Smooth muscle cell (in vitro differentiated cells): ENCODE measurements at regions not wholly inside any gene's neighbourhood (a gene's known extent, or its start where the extent isn't known, plus 50 kb on each side); places are given as distances from the start of the nearest gene placed in this dataset.

Experiments
- DNase-seq: peaks from one replicate; lab custom pipeline; 2025; ENCODE audit not compliant: unreplicated experiment; lab: John Stamatoyannopoulos, UW
- H2AFZ ChIP-seq: fragments of 200-600 bp; sonication (generic); 2 replicates; pipeline ENCODE4 v1.6.0; 2016; ENCODE audit warnings: antibody characterized with exemption, low read depth, mild to moderate bottlenecking
- H3F3A ChIP-seq: fragments of 200-600 bp; sonication (generic); 2 replicates; pipeline ENCODE4 v1.6.0; 2017; ENCODE audit warnings: antibody characterized with exemption, low read depth
- H3K27ac ChIP-seq: fragments of 200-600 bp; sonication (generic); 2 replicates; pipeline ENCODE4 v1.5.1; 2016; ENCODE audit warnings: low read depth, mild to moderate bottlenecking
- H3K27me3 ChIP-seq: fragments of 200-600 bp; sonication (generic); 2 replicates; pipeline ENCODE4 v1.6.1; 2016; ENCODE audit warnings: low read depth, mild to moderate bottlenecking
- H3K36me3 ChIP-seq: fragments of 200-600 bp; sonication (generic); 2 replicates; pipeline ENCODE4 v1.5.1; 2016; ENCODE audit warnings: low read depth
- H3K4me1 ChIP-seq: fragments of 200-600 bp; sonication (generic); 2 replicates; pipeline ENCODE4 v1.5.1; 2016; ENCODE audit warnings: low read depth
- H3K4me2 ChIP-seq: fragments of 200-600 bp; sonication (generic); 2 replicates; pipeline ENCODE4 v1.6.0; 2016; ENCODE audit warnings: mild to moderate bottlenecking
- H3K4me3 ChIP-seq: fragments of 200-600 bp; sonication (generic); 2 replicates; pipeline ENCODE4 v1.5.1; 2016; ENCODE audit warnings: mild to moderate bottlenecking
- H3K79me2 ChIP-seq: fragments of 200-600 bp; sonication (generic); 2 replicates; pipeline ENCODE4 v1.6.0; 2016; ENCODE audit warnings: low read depth, mild to moderate bottlenecking
- H3K9ac ChIP-seq: fragments of 200-600 bp; sonication (generic); 2 replicates; pipeline ENCODE4 v1.6.0; 2016; ENCODE audit warnings: low read depth
- H3K9me3 ChIP-seq: fragments of 200-600 bp; sonication (generic); replicated peaks from 2 replicates; pipeline ENCODE4 v1.5.1; 2016; ENCODE audit warnings: low read depth
- H4K20me1 ChIP-seq: fragments of 200-600 bp; sonication (generic); 2 replicates; pipeline ENCODE4 v1.6.0; 2016; ENCODE audit warnings: low read depth
- WGBS: methylation state at CpG from one replicate; pipeline ENCODE4 v1.1.7; 2016; ENCODE audit warnings: low lambda C conversion rate; 5-methylcytosine and 5-hydroxymethylcytosine counted together
- TF ChIP-seq, protein P1 (sequence below): fragments of 200-600 bp; sonication (generic); IDR thresholded peaks from 2 replicates; pipeline ENCODE4 v1.5.1; 2017; ENCODE audit warnings: borderline replicate concordance, mild to moderate bottlenecking, antibody characterized with exemption; ENCODE audit not compliant: insufficient read depth, poor library complexity, severe bottlenecking

DNA sequence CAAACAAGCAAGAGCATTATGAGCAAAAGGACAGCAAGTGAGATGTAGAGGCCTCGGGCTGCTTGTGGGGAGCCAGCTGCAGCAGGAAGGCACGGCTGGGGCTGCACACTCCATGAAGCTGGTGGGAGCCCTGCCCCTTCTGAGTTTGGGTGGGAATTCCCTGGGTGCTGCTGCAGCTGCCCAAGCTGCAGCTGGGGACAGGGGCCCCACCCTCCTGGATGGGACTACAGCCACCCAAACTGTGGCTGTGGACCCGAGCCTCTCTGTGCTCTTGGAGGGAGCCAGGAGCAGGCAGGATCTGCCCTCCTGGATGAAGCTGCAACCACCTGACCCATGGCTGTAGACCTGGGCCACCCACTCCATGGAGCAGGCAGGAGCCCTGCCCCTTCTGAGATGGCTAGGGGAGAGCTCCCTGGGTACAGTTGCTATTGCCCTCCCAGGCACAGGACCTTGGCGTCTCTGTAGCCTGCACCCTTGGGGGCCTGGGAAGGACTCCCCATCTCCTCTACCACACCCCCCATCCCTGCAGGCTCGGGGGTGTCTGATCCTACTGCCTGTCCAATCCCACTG, 159.1 kb downstream of the ERCC6L2 start:
- Histone ChIP-seq H4K20me1 (no peaks in the 10 kb centered on the region), H3K4me3 (no peak overlapping the region), H3K4me2 (no peak overlapping the region), H3K36me3 (no peaks in the 10 kb centered on the region), H3K9me3 (no peaks in the 10 kb centered on the region), H3K27me3 (no peaks in the 10 kb centered on the region), H3K4me1 (no peaks in the 10 kb centered on the region), H3K79me2 (no peaks in the 10 kb centered on the region), H3K27ac (no peak overlapping the region), H3F3A (no peaks in the 10 kb centered on the region), H2AFZ (no peak overlapping the region), H3K9ac (no peak overlapping the region)
- WGBS, result 89% methylated on average over 5 of the region's 5 CpGs
- DNase-seq, result no peak
- TF ChIP-seq, protein P1, sequence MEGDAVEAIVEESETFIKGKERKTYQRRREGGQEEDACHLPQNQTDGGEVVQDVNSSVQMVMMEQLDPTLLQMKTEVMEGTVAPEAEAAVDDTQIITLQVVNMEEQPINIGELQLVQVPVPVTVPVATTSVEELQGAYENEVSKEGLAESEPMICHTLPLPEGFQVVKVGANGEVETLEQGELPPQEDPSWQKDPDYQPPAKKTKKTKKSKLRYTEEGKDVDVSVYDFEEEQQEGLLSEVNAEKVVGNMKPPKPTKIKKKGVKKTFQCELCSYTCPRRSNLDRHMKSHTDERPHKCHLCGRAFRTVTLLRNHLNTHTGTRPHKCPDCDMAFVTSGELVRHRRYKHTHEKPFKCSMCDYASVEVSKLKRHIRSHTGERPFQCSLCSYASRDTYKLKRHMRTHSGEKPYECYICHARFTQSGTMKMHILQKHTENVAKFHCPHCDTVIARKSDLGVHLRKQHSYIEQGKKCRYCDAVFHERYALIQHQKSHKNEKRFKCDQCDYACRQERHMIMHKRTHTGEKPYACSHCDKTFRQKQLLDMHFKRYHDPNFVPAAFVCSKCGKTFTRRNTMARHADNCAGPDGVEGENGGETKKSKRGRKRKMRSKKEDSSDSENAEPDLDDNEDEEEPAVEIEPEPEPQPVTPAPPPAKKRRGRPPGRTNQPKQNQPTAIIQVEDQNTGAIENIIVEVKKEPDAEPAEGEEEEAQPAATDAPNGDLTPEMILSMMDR, result no peak

DNA sequence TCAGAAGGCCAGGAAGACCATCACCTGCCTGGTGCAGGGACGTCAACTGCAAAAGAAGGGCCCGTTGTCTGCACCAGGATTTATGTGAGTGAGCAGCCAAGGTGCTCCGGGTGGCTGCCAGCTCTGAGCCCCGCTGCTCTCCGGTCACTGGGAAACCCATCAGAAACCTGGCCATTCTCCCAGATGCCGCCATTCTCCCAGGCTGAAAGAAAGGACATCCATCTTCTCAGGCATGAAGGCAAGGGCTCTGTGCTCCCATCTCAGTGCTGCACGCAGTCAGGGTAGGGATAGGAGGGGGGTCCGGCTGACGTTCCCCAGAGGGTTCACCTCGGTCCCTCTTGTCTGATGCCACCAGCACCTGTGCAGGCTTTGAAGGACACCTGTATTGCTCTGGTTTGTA, 158.4 kb downstream of the ERCC6L2 start:
- no peak overlapping the region for H3K9ac ChIP-seq
- H3K4me1 ChIP-seq, result no peaks in the 10 kb centered on the region
- DNase-seq, result no peak
- TF ChIP-seq, protein P1, result no peak
- no peak overlapping the region for H3K4me2 ChIP-seq
- H3K27me3 ChIP-seq, result no peaks in the 10 kb centered on the region
- WGBS, result 97% methylated on average over 10 of the region's 10 CpGs
- H3K79me2 ChIP-seq, result no peaks in the 10 kb centered on the region
- H3F3A ChIP-seq, result no peaks in the 10 kb centered on the region
- no peak overlapping the region for H3K27ac ChIP-seq
- H3K4me3 ChIP-seq, result no peak overlapping the region
- H2AFZ ChIP-seq, result no peak overlapping the region
- no peaks in the 10 kb centered on the region for H3K36me3 ChIP-seq
- H3K9me3 ChIP-seq, result no peaks in the 10 kb centered on the region
- no peaks in the 10 kb centered on the region for H4K20me1 ChIP-seq

- Histone ChIP-seq H3K27me3 (peaks cover 15% of the 10 kb centered on the region), H3K27ac (no peak overlapping the region), H3K79me2 (no peaks in the 10 kb centered on the region), H3K4me3 (no peak overlapping the region), H2AFZ (no peak overlapping the region), H4K20me1 (no peaks in the 10 kb centered on the region), H3F3A (no peaks in the 10 kb centered on the region), H3K9me3 (no peaks in the 10 kb centered on the region), H3K4me2 (no peak overlapping the region), H3K4me1 (peaks cover 7% of the 10 kb centered on the region), H3K9ac (no peak overlapping the region), H3K36me3 (no peaks in the 10 kb centered on the region)
- TF ChIP-seq, protein P1, result no peak
- no peak for DNase-seq
- 92% methylated on average over 15 of the region's 15 CpGs for WGBS
Measured at GRCh38 chr9:96031916-96032534, 156.5 kb downstream of the ERCC6L2 start.

DNA sequence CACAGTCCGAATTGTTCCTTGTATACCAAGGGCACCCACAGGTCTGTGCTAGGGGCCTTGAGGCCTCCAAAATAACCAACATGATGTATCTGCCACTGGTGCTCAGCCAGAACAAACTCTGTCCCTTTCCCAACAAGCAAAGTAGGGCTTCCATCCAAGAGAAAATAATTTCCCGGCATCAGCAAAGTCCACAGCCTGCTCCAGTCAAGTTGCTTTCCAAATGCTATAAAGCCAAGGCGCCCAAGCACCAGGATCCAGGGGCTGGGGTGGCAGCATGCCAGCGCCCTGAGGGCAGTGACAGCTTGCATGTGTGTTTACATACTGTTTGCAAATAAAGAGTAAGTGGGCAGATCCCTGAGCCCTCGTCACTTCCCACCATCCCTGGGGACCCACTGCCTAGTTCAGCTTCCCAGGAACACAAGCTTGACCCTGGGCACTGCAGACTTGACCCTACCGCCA, 155.9 kb downstream of the ERCC6L2 start:
- TF ChIP-seq, protein P1, result no peak
- Histone ChIP-seq H3K4me3 (no peak overlapping the region), H3K79me2 (no peaks in the 10 kb centered on the region), H3K4me1 (peaks cover 7% of the 10 kb centered on the region), H3K27ac (no peak overlapping the region), H3K27me3 (peaks cover 21% of the 10 kb centered on the region), H4K20me1 (no peaks in the 10 kb centered on the region), H3K9me3 (no peaks in the 10 kb centered on the region), H3F3A (no peaks in the 10 kb centered on the region), H3K4me2 (no peak overlapping the region), H3K36me3 (no peaks in the 10 kb centered on the region), H2AFZ (no peak overlapping the region), H3K9ac (no peak overlapping the region)
- WGBS, result 89% methylated on average over 6 of the region's 6 CpGs
- DNase-seq, result no peak
